ENCODE measurements at regions not wholly inside any gene's neighbourhood (a gene's known extent, or its start where the extent isn't known, plus 50 kb on each side); places are given as distances from the start of the nearest gene placed in this dataset.

GRCh38 chr10:83142074-83142563 is 997.2 kb upstream of the GHITM start:
- no peak overlapping the region for H3K4me2 ChIP-seq (ENCODE audit: low read depth, low read length, poor library complexity, severe bottlenecking)
- H3K9ac ChIP-seq (ENCODE audit: low read length), result no peak overlapping the region
- no peak overlapping the region for H2AFZ ChIP-seq (ENCODE audit: low read depth, low read length, severe bottlenecking)

GRCh38 chr10:83144461-83144860 is 994.8 kb upstream of the GHITM start:
- Histone ChIP-seq H3K79me2 (ENCODE audit: insufficient read depth, low read length) (no peaks in the 10 kb centered on the region), H3K36me3 (ENCODE audit: low read length) (no peaks in the 10 kb centered on the region)
- TF ChIP-seq EZH2phosphoT487 (conservative IDR thresholded peaks at IDR 0.05; ENCODE audit: low read length) (no peak), CTCF (IDR thresholded peaks at IDR 0.05; ENCODE audit: insufficient read depth, low read length, poor library complexity, severe bottlenecking) (no peak)

More at GRCh38 chr10:83142074-83142563, 997.2 kb upstream of the GHITM start:
- 0 out of 2 replicates have a peak, but pooled peaks cover 4% of the 10 kb centered on the region for H3K9me2 ChIP-seq (replicated peaks; ENCODE audit: insufficient read depth, low read length)
- no peak overlapping the region for H3K4me3 ChIP-seq (ENCODE audit: insufficient read depth, low read length, poor library complexity, severe bottlenecking)
- no peak overlapping the region for H3K27ac ChIP-seq (ENCODE audit: low read depth, low read length)
- no peaks in the 10 kb centered on the region for H3K79me2 ChIP-seq (ENCODE audit: insufficient read depth, low read length)
- H3K27me3 ChIP-seq (ENCODE audit: low read length), result no peaks in the 10 kb centered on the region
- H3F3A ChIP-seq (ENCODE audit: insufficient read depth), result no peaks in the 10 kb centered on the region
- no peaks in the 10 kb centered on the region for H4K20me1 ChIP-seq (ENCODE audit: low read depth, low read length)
- H3K36me3 ChIP-seq (ENCODE audit: low read length), result no peaks in the 10 kb centered on the region
- TF ChIP-seq EZH2phosphoT487 (conservative IDR thresholded peaks at IDR 0.05; ENCODE audit: low read length) (no peak), CTCF (IDR thresholded peaks at IDR 0.05; ENCODE audit: insufficient read depth, low read length, poor library complexity, severe bottlenecking) (no peak)
- no peaks in the 10 kb centered on the region for H3K9me3 ChIP-seq (ENCODE audit: insufficient read depth, low read length)

GRCh38 chr10:83153714-83154113 is 985.6 kb upstream of the GHITM start:
- H3K9me3 ChIP-seq (ENCODE audit: insufficient read depth, low read length), result no peaks in the 10 kb centered on the region

More at GRCh38 chr10:83144461-83144860, 994.8 kb upstream of the GHITM start:
- Histone ChIP-seq H3K27ac (ENCODE audit: low read depth, low read length) (no peak overlapping the region), H3K9me2 (replicated peaks; ENCODE audit: insufficient read depth, low read length) (0 out of 2 replicates have a peak, but pooled peaks cover 4% of the 10 kb centered on the region), H3K4me3 (ENCODE audit: insufficient read depth, low read length, poor library complexity, severe bottlenecking) (no peak overlapping the region), H3K9ac (ENCODE audit: low read length) (no peak overlapping the region), H3K9me3 (ENCODE audit: insufficient read depth, low read length) (no peaks in the 10 kb centered on the region), H2AFZ (ENCODE audit: low read depth, low read length, severe bottlenecking) (no peak overlapping the region), H3K27me3 (ENCODE audit: low read length) (no peaks in the 10 kb centered on the region), H3F3A (ENCODE audit: insufficient read depth) (no peaks in the 10 kb centered on the region), H4K20me1 (ENCODE audit: low read depth, low read length) (no peaks in the 10 kb centered on the region), H3K4me2 (ENCODE audit: low read depth, low read length, poor library complexity, severe bottlenecking) (no peak overlapping the region)

More at GRCh38 chr10:83153714-83154113, 985.6 kb upstream of the GHITM start:
- no peak overlapping the region for H2AFZ ChIP-seq (ENCODE audit: low read depth, low read length, severe bottlenecking)
- no peak overlapping the region for H3K4me2 ChIP-seq (ENCODE audit: low read depth, low read length, poor library complexity, severe bottlenecking)
- H3K9ac ChIP-seq (ENCODE audit: low read length), result no peak overlapping the region
- H3K79me2 ChIP-seq (ENCODE audit: insufficient read depth, low read length), result no peaks in the 10 kb centered on the region
- TF ChIP-seq EZH2phosphoT487 (conservative IDR thresholded peaks at IDR 0.05; ENCODE audit: low read length), result no peak
- TF ChIP-seq CTCF (IDR thresholded peaks at IDR 0.05; ENCODE audit: insufficient read depth, low read length, poor library complexity, severe bottlenecking), result no peak
- no peaks in the 10 kb centered on the region for H3F3A ChIP-seq (ENCODE audit: insufficient read depth)
- H3K9me2 ChIP-seq (replicated peaks; ENCODE audit: insufficient read depth, low read length), result no peaks in the 10 kb centered on the region
- H4K20me1 ChIP-seq (ENCODE audit: low read depth, low read length), result no peaks in the 10 kb centered on the region
- no peaks in the 10 kb centered on the region for H3K27me3 ChIP-seq (ENCODE audit: low read length)
- H3K36me3 ChIP-seq (ENCODE audit: low read length), result no peaks in the 10 kb centered on the region
- H3K27ac ChIP-seq (ENCODE audit: low read depth, low read length), result no peak overlapping the region
- no peak overlapping the region for H3K4me3 ChIP-seq (ENCODE audit: insufficient read depth, low read length, poor library complexity, severe bottlenecking)

All from SU-DHL-6 (cell line).